GM21390 (cell line): ENCODE measurements at regions not wholly inside any gene's neighbourhood (a gene's known extent, or its start where the extent isn't known, plus 50 kb on each side); places are given as distances from the start of the nearest gene placed in this dataset.
"Not testable (repeated sequence)": the region's sequence is repeated elsewhere in the genome, so short reads cannot be mapped to it uniquely, and the experiment has no call there.

Source experiments
- ATAC-seq: cut with Tn5 transposase; IDR thresholded peaks from one replicate; pipeline ENCODE4 v1.9.1; 2021; ENCODE audit not compliant: unreplicated experiment

- no peak for ATAC-seq
These were observed 388.2 kb upstream of the LUZP2 start for GRCh38 chr11:24108609-24109008.

GRCh38 chr11:24122291-24122690 is 374.6 kb upstream of the LUZP2 start:
- no peak for ATAC-seq

GRCh38 chr11:24124876-24125275 is 372.0 kb upstream of the LUZP2 start:
- no peak for ATAC-seq

GRCh38 chr11:24131698-24132097 is 365.2 kb upstream of the LUZP2 start:
- ATAC-seq, result no peak

- ATAC-seq, result no peak
These were observed 364.4 kb upstream of the LUZP2 start for GRCh38 chr11:24132471-24132870.

- ATAC-seq, result no peak
These were observed 361.8 kb upstream of the LUZP2 start for GRCh38 chr11:24134879-24135589.

- no peak for ATAC-seq
These were observed 354.8 kb upstream of the LUZP2 start for GRCh38 chr11:24142062-24142461.

GRCh38 chr11:24145411-24145810 is 351.4 kb upstream of the LUZP2 start:
- no peak for ATAC-seq

- ATAC-seq, result no peak
These were observed 343.5 kb upstream of the LUZP2 start for GRCh38 chr11:24153337-24153736.

GRCh38 chr11:24155792-24156191 is 341.1 kb upstream of the LUZP2 start:
- ATAC-seq, result no peak

- no peak for ATAC-seq
These were observed 339.5 kb upstream of the LUZP2 start for GRCh38 chr11:24157316-24157715.

GRCh38 chr11:24161587-24161986 is 335.3 kb upstream of the LUZP2 start:
- no peak for ATAC-seq

GRCh38 chr11:24163146-24163545 is 333.7 kb upstream of the LUZP2 start:
- ATAC-seq, result no peak

- ATAC-seq, result no peak
These were observed 333.0 kb upstream of the LUZP2 start for GRCh38 chr11:24163841-24164240.

GRCh38 chr11:24171869-24172268 is 325.0 kb upstream of the LUZP2 start:
- no peak for ATAC-seq

- ATAC-seq, result no peak
These were observed 315.3 kb upstream of the LUZP2 start for GRCh38 chr11:24181395-24182047.

- not testable (repeated sequence) for ATAC-seq
These were observed 311.3 kb upstream of the LUZP2 start for GRCh38 chr11:24185535-24185934.

GRCh38 chr11:24196733-24197132 is 300.1 kb upstream of the LUZP2 start:
- no peak for ATAC-seq

- no peak for ATAC-seq
These were observed 298.4 kb upstream of the LUZP2 start for GRCh38 chr11:24198481-24198880.

- no peak for ATAC-seq
These were observed 297.4 kb upstream of the LUZP2 start for GRCh38 chr11:24199461-24199860.

GRCh38 chr11:24206030-24206429 is 290.8 kb upstream of the LUZP2 start:
- no peak for ATAC-seq

- no peak for ATAC-seq
These were observed 290.3 kb upstream of the LUZP2 start for GRCh38 chr11:24206511-24206910.

GRCh38 chr11:24216488-24216887 is 280.4 kb upstream of the LUZP2 start:
- ATAC-seq, result no peak
